ENCODE measurements at regions not wholly inside any gene's neighbourhood (a gene's known extent, or its start where the extent isn't known, plus 50 kb on each side); places are given as distances from the start of the nearest gene placed in this dataset.

GRCh38 chr7:118033273-118033672 lies 150.7 kb upstream of the LSM8 start:
- no peaks in the 10 kb centered on the region for H3K4me1 ChIP-seq
- H3K36me3 ChIP-seq, result no peaks in the 10 kb centered on the region
- no peaks in the 10 kb centered on the region for H3K27me3 ChIP-seq
- no peak for TF ChIP-seq CTCF (IDR thresholded peaks at IDR 0.05)
- TF ChIP-seq POLR2A (IDR thresholded peaks at IDR 0.05), result no peak
- no peak for TF ChIP-seq EP300 (IDR thresholded peaks at IDR 0.05)
- DNase-seq (ENCODE audit: low spot score in 2 of 2), result no peak
- H3K27ac ChIP-seq, result no peak overlapping the region
- no peak overlapping the region for H3K4me3 ChIP-seq
- no peaks in the 10 kb centered on the region for H3K9me3 ChIP-seq
- WGBS, 2 donors, result 82 to 85% methylated on average over 1 of the region's 1 CpG

DNA sequence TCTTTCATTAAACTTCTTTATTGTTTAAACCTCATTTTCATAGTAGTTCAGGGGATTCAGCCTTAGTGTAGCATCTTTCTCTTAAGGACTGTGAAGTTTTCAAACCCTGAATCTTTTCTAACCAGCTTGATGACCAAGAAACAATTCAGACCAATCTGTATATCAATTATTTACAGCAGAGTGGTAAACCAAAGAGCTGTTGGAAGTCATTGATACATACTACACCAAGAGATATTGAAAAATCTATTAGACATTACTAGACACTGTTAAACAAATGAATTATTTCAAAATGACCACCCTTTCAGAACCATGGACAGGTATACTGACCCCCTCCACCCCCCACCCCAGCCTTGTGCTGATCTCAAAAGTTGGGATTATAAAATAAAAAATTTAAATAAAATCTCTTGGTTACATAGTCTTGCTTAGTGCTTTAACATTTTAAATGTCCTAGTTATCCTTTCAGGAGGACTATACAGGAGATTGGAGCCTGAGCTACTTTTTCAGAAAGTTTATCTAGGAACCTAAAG lies 143.9 kb upstream of the LSM8 start:
- Histone ChIP-seq H3K36me3 (no peaks in the 10 kb centered on the region), H3K4me1 (peaks cover 0 to 5% (median 0%) of the 10 kb centered on the region in 4 donors), H3K9me3 (no peaks in the 10 kb centered on the region), H3K27ac (no peak overlapping the region), H3K4me3 (no peak overlapping the region), H3K27me3 (no peaks in the 10 kb centered on the region)
- no peak for DNase-seq (ENCODE audit: low spot score in 2 of 2)
- no peak for TF ChIP-seq CTCF (IDR thresholded peaks at IDR 0.05)
- TF ChIP-seq POLR2A (IDR thresholded peaks at IDR 0.05), result no peak
- TF ChIP-seq EP300 (IDR thresholded peaks at IDR 0.05), result no peak

DNA sequence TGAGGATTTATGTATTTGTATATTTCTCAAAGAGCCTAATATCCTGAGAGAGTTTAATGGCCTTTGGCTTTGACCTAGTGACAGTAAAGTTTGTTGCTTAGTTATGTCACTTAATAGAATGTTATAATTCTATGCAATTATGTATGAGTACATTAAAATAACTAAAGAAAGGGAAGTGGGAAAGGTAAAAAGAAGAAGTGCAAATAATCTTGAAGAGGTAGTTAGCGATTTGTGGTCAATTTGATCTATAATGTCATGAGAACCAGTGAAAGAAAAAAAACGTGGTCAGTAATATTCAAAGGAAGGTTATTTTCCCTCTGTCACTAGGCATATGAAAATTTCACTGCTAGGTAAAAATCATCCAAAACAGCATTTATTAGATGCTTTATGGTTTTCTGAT lies 143.4 kb upstream of the LSM8 start:
- no peaks in the 10 kb centered on the region for H3K27me3 ChIP-seq
- peaks cover 0 to 5% (median 0%) of the 10 kb centered on the region in 4 donors for H3K4me1 ChIP-seq
- no peak overlapping the region for H3K4me3 ChIP-seq
- no peaks in the 10 kb centered on the region for H3K36me3 ChIP-seq
- no peak for TF ChIP-seq CTCF (IDR thresholded peaks at IDR 0.05)
- no peak for TF ChIP-seq POLR2A (IDR thresholded peaks at IDR 0.05)
- TF ChIP-seq EP300 (IDR thresholded peaks at IDR 0.05), result no peak
- no peak overlapping the region for H3K27ac ChIP-seq
- 80 to 89% methylated on average over 2 of the region's 2 CpGs for WGBS, 2 donors
- DNase-seq (ENCODE audit: low spot score in 2 of 2), result no peak
- no peaks in the 10 kb centered on the region for H3K9me3 ChIP-seq

- 46 to 53% methylated on average over 3 of the region's 3 CpGs for WGBS, 2 donors
- H3K4me1 ChIP-seq, result peaks cover 0 to 5% (median 0%) of the 10 kb centered on the region in 4 donors
- no peaks in the 10 kb centered on the region for H3K9me3 ChIP-seq
- no peak overlapping the region for H3K4me3 ChIP-seq
- no peak for DNase-seq (ENCODE audit: low spot score in 2 of 2)
- H3K36me3 ChIP-seq, result no peaks in the 10 kb centered on the region
- H3K27me3 ChIP-seq, result no peaks in the 10 kb centered on the region
- H3K27ac ChIP-seq, result no peak overlapping the region
- TF ChIP-seq POLR2A (IDR thresholded peaks at IDR 0.05), result no peak
- TF ChIP-seq EP300 (IDR thresholded peaks at IDR 0.05), result no peak
- TF ChIP-seq CTCF (IDR thresholded peaks at IDR 0.05), result no peak
Measured at GRCh38 chr7:118041251-118041878, 142.6 kb upstream of the LSM8 start.

GRCh38 chr7:118045629-118046028 lies 138.3 kb upstream of the LSM8 start:
- no peak for DNase-seq (ENCODE audit: low spot score in 2 of 2)
- H3K4me3 ChIP-seq, result no peak overlapping the region
- no peaks in the 10 kb centered on the region for H3K27me3 ChIP-seq
- no peak for TF ChIP-seq EP300 (IDR thresholded peaks at IDR 0.05)
- TF ChIP-seq CTCF (IDR thresholded peaks at IDR 0.05), result no peak
- TF ChIP-seq POLR2A (IDR thresholded peaks at IDR 0.05), result no peak
- peaks cover 0 to 5% (median 0%) of the 10 kb centered on the region in 4 donors for H3K4me1 ChIP-seq
- no peaks in the 10 kb centered on the region for H3K36me3 ChIP-seq
- H3K9me3 ChIP-seq, result no peaks in the 10 kb centered on the region
- 86 to 92% methylated on average over 2 of the region's 2 CpGs for WGBS, 2 donors
- H3K27ac ChIP-seq, result no peak overlapping the region
